ENCODE measurements at regions not wholly inside any gene's neighbourhood (a gene's known extent, or its start where the extent isn't known, plus 50 kb on each side); places are given as distances from the start of the nearest gene placed in this dataset.

GRCh38 chr16:73669535-73670274 is 621.8 kb upstream of the ZFHX3 start:
- no peak for DNase-seq

DNA sequence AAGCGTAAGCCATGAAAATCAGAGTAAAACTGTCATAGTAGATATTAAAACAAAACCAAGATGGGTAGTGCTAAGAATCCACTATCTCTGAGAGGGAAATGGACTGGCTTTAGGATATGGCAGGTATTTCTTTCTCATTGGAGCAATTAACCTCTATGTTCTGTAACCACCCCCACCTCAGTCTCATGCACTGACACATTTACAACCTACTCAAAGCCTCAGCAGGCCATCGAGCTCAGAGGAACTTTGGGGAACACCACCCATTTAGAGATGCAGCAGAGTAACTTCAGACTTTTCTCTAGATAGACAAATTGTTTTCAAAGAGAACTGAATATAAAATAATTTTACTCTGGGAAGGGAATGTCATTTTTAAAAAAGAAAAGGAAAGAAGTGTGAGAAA is 615.8 kb upstream of the ZFHX3 start:
- no peak for DNase-seq

- DNase-seq = no peak
These were observed 588.3 kb upstream of the ZFHX3 start for GRCh38 chr16:73636196-73636595.

DNA sequence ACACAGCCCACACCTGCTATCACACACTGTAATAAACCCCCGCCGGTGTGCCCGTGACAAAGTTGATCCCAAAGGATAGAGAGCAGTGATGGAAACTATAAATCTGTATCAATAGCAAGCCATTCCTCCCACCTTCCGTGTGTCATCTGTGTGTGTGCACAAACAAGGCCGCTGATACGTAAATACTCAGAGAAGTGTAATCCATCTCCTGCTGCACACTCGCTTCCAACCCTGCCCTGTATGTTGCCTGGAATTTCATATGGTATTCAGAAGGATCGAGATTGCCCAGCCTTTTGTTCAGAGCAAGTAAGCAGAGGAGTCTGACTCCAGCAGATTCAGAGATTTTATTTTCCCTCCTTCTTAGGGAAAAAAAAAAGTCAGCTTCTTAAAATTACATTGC is 581.1 kb upstream of the ZFHX3 start:
- DNase-seq = no peak

GRCh38 chr16:73617738-73618137 is 569.8 kb upstream of the ZFHX3 start:
- DNase-seq = no peak

GRCh38 chr16:73616770-73617169 is 568.8 kb upstream of the ZFHX3 start:
- no peak for DNase-seq

- DNase-seq = no peak
These were observed 568.3 kb upstream of the ZFHX3 start for GRCh38 chr16:73616166-73616753.

DNA sequence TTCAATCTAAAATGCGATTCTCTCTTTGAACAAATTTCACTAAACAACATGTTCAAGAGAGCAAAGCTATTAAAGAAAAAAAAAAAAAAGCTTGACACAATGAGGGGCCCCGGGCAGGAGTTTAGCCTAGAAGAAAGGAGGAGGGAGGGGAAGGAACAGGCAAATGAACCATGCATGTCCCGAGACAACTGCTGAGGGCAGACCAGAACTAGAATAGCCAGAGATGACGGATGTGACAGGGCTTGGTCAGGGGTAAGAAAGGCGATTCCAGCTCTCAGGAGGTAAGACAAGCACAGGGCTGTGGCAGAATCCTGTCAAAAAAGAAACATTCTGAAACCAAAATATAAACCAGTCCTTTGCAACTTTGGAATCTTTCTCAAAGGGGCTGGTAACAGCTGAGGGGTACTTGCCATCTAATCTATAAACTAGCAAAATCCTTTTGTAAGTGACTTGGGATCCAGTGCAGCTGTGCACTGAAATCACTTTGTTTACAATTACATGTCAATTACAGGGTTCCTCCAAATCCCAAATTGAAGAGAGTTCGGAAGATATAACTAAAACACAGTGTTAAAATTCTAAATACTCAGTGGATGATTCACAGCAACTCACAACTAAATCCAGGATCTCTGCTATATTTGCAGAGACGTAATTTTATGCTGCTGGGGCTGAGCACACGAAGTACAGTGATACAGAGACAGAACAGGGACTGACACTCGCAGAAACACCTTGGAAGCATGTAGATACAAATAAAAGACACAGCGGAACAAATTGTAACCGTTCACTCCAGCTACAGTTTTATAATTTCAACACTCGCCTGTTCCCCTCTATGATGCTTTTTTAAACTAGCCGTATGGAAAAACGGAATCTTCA is 567.4 kb upstream of the ZFHX3 start:
- no peak for DNase-seq

GRCh38 chr16:73614131-73614530 is 566.2 kb upstream of the ZFHX3 start:
- no peak for DNase-seq

DNA sequence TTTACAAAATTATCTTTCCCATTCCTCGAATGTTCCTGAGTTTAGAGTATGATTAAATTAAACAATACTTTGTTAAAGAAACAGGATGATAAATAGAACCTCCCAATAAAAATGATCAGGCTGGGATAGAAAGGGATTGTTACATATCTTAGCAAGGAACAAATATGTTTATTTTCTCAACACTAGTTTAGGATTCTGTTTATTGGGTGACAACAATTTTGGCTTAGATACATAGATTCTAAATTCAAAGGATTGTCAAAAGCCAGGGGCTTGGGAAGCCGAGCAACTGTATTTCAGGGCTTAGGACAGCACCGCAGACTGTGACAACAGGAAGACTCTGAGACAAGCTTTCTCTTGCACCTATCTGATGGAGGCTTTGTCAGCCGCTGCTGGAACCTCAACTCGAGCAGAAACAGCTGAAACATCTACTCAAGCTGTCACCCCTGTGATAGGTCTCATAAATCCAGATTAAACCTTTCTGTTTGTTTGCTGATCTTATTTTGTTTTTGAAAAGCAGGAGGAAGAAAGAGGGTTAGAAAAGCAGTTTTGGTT is 562.8 kb upstream of the ZFHX3 start:
- DNase-seq = no peak

- DNase-seq = no peak
These were observed 562.2 kb upstream of the ZFHX3 start for GRCh38 chr16:73610160-73610559.

GRCh38 chr16:73608911-73609310 is 561.0 kb upstream of the ZFHX3 start:
- no peak for DNase-seq

GRCh38 chr16:73605309-73605708 is 557.4 kb upstream of the ZFHX3 start:
- no peak for DNase-seq

DNA sequence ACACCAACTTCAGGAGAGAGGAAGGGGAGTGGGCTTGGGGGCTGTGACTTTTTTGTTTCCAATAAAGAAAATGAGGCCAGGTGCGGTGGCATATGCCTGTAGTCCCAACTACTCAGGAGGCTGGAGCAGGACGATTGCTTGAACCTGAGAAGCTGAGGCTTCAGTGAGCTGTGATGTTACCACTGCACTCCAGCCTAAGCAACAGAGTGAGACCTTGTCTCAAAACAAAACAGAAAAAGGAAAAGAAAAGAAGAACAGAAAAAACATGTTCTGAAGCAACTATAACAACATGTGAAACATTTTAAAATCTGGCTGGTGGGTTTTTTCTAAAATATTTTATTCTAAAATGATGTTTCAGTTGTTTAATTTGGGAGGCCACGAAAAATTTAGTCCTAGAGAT is 554.0 kb upstream of the ZFHX3 start:
- DNase-seq = no peak

DNA sequence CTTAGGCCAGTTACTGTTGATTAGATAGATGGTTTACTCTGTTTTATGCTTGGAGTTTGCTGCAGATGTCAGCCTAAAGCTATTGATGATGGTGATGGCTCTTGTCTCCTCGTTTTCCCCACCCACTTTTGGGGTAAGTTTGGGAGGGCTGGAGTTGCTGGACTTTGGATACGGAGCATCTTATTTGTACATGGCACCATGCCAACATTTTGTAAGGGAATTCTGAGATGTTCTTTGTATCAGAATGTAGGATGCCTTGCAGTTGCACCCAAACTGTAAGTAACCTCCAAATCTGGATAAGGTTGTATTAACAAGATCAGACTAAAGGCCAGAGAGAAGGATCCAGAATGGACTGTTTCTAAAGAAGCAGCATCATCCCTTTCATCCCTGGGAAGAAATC is 551.9 kb upstream of the ZFHX3 start:
- DNase-seq = no peak

GRCh38 chr16:73599351-73599750 is 551.4 kb upstream of the ZFHX3 start:
- no peak for DNase-seq

GRCh38 chr16:73584157-73584556 is 536.2 kb upstream of the ZFHX3 start:
- no peak for DNase-seq

DNA sequence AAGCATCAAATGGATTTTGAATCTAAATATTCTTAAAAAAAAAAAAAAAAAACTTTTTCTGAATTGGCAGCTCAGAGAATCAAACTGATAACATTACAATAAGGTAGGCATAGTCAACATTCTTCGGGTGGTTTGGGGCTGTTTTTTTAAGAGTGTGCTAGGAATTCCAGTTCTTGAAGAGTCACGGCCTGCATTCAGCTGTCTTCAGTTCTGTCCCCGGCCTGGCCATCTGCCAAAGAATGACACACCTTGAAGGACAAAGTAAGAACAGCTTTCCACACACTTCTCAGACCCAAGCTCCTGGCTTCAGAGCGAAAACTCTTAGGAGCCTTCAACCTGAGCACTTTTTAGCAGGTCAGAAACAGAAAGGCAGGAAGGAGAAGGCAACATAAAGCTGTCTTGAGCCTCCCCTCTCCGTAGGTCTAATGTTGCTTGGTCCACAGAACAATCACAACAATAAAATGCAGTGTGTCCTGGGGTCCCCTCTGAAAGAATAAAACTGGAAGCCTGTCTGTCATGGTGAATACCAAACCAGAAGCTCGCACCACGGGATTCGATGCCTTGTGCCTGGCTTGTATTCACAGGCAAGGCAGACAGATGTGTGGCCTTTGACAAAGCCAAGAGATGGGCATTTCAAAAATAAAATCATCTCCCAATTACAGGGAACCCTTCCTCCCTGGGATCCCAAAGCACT is 524.4 kb upstream of the ZFHX3 start:
- DNase-seq = no peak

DNA sequence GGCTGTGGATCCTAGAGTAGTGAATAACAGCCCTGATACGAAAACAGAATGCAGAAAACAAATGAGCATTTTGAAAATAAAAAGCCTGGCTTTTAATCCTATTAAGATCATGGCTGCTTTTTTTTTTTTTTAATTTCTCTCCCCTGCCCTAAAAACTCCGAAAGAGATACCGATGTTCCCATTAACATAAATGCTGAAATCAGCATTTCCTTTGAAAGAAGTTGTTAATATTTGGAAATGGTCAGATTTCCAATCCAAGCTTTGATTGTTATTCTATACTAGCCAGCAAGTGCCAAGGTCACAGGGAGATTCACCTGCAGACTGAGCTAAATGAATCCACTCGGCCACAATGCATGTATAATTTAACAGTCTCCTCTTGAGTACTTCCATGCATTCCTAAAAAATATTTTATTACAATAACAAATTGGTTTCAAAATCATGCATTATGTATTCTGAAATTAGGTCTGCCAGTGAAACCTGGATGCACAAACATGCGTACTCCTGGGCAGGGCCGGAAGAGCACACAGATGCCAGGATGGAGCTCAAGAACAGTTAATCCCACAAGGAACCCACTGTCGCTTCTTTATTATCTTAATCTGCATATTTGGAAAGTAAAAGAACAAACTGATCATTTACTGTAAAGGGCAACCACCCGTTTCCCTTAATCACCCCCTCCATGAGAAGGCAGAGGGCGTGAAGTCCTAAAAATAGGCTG is 521.5 kb upstream of the ZFHX3 start:
- no peak for DNase-seq

GRCh38 chr16:73568769-73569168 is 520.8 kb upstream of the ZFHX3 start:
- no peak for DNase-seq

GRCh38 chr16:73565925-73566324 is 518.0 kb upstream of the ZFHX3 start:
- no peak for DNase-seq

DNA sequence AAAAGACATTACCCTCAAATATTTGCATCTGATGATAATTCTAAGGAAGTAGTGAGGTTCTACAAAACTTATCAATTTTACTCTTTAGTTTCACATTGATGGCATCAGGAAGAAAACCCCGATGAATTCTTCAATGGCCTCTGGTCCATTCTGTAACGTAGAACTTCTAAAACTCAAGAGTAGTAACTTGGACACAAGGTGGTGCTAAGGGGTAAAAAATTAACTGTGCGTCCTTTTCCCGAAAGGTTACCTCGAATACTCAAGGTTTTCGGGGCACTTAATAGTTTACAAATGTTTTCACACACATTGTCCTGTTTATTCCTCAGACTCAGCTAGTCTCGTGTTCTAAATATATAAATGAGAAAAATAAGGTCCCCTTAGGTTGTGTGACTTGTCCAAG is 517.3 kb upstream of the ZFHX3 start:
- DNase-seq = no peak
